Gastroesophageal sphincter (tissue), 3 donors: ENCODE measurements at regions not wholly inside any gene's neighbourhood (a gene's known extent, or its start where the extent isn't known, plus 50 kb on each side); places are given as distances from the start of the nearest gene placed in this dataset.

Experiments
- POLR2A ChIP-seq, 2 donors: fragments of 450-650 bp; IDR thresholded peaks; one replicate each; pipeline ENCODE4 v1.6.1; 2017; ENCODE audit warnings: antibody characterized with exemption in 2 of 2, mild to moderate bottlenecking in 2 of 2, moderate library complexity in 1 of 2
- POLR2AphosphoS5 ChIP-seq: sonication (generic); formaldehyde crosslinking; IDR thresholded peaks from one replicate; pipeline ENCODE4 v1.6.1; 2017; ENCODE audit warnings: antibody characterized with exemption
- TF ChIP-seq, protein P1 (sequence below), 4 experiments: fragments of 200-600 bp in 2 of 4; fragments of 450-650 bp in 2 of 4; sonication (generic) in 1 of 4; IDR thresholded peaks; one replicate each; pipeline ENCODE4 v1.5.1; 2017 to 2019; ENCODE audit warnings: antibody characterized with exemption in 4 of 4, mild to moderate bottlenecking in 2 of 4, moderate library complexity in 2 of 4

GRCh38 chr10:9789996-9790395, 1227.7 kb upstream of the CELF2 start:
- TF ChIP-seq, protein P1, sequence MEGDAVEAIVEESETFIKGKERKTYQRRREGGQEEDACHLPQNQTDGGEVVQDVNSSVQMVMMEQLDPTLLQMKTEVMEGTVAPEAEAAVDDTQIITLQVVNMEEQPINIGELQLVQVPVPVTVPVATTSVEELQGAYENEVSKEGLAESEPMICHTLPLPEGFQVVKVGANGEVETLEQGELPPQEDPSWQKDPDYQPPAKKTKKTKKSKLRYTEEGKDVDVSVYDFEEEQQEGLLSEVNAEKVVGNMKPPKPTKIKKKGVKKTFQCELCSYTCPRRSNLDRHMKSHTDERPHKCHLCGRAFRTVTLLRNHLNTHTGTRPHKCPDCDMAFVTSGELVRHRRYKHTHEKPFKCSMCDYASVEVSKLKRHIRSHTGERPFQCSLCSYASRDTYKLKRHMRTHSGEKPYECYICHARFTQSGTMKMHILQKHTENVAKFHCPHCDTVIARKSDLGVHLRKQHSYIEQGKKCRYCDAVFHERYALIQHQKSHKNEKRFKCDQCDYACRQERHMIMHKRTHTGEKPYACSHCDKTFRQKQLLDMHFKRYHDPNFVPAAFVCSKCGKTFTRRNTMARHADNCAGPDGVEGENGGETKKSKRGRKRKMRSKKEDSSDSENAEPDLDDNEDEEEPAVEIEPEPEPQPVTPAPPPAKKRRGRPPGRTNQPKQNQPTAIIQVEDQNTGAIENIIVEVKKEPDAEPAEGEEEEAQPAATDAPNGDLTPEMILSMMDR (IDR thresholded peaks at IDR 0.05), result no peak
- TF ChIP-seq POLR2A (IDR thresholded peaks at IDR 0.05), result no peak
- TF ChIP-seq POLR2AphosphoS5, result no peak
